DOHH2 (cell line): ENCODE measurements at regions not wholly inside any gene's neighbourhood (a gene's known extent, or its start where the extent isn't known, plus 50 kb on each side); places are given as distances from the start of the nearest gene placed in this dataset.

Experiments
- EZH2phosphoT487 ChIP-seq: fragments of 200-600 bp; sonication (generic); IDR thresholded peaks from 2 replicates; pipeline ENCODE4 v1.6.1; 2017; ENCODE audit warnings: borderline replicate concordance, mild to moderate bottlenecking, antibody characterized with exemption, low read length, moderate library complexity, mixed read lengths
- TF ChIP-seq, protein P1 (sequence below): fragments of 200-600 bp; sonication (generic); IDR thresholded peaks from one replicate; pipeline ENCODE4 v1.5.1; 2014; ENCODE audit warnings: antibody characterized with exemption, mild to moderate bottlenecking, low read depth, low read length; ENCODE audit not compliant: poor library complexity, severe bottlenecking

DNA sequence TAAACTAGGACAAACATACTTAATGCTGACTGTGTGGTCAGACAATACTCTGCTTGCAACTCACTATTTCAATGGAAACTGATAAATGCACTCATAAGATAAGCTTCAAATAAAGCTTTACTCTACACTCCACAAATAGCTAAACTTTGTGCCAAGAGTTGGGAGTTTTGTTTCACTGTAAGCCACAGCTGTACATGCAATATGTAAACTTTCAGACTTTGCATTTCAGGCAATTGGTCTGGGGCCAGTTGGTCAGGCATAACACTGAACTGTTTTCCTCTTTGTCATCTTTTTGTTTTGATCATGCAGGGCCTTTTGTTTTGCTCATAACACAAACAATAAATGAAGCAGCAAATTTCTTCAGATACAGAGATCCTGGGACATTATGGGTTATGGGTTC, 426.2 kb downstream of the IPO8 start:
- TF ChIP-seq, protein P1, sequence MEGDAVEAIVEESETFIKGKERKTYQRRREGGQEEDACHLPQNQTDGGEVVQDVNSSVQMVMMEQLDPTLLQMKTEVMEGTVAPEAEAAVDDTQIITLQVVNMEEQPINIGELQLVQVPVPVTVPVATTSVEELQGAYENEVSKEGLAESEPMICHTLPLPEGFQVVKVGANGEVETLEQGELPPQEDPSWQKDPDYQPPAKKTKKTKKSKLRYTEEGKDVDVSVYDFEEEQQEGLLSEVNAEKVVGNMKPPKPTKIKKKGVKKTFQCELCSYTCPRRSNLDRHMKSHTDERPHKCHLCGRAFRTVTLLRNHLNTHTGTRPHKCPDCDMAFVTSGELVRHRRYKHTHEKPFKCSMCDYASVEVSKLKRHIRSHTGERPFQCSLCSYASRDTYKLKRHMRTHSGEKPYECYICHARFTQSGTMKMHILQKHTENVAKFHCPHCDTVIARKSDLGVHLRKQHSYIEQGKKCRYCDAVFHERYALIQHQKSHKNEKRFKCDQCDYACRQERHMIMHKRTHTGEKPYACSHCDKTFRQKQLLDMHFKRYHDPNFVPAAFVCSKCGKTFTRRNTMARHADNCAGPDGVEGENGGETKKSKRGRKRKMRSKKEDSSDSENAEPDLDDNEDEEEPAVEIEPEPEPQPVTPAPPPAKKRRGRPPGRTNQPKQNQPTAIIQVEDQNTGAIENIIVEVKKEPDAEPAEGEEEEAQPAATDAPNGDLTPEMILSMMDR: no peak
- TF ChIP-seq EZH2phosphoT487: no peak
